ENCODE measurements at regions not wholly inside any gene's neighbourhood (a gene's known extent, or its start where the extent isn't known, plus 50 kb on each side); places are given as distances from the start of the nearest gene placed in this dataset.

DNA sequence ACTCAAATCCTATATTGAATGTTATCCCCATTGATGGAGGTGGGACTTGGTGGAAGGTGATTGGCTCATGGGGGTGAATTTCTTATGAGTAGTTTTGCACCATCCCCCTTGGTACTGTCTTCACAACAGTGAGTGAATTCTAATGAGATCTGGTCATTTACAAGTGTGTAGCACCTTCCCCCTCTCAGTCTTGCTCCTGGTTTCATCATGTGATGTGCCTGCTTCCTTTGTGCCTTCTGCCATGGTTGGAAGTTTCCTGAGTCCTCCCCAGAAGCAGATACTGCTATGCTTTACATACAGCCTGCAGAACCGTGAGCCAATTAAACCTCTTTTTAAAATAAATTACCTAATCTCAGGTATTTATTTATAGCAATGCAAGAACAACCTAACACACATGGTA is 302.4 kb upstream of the KITLG start:
- no peak overlapping the region for H3K4me3 ChIP-seq (ENCODE audit: low read depth, low read length)
- no peak for DNase-seq (ENCODE audit: low read depth, low spot score)
- TF ChIP-seq, protein P1, sequence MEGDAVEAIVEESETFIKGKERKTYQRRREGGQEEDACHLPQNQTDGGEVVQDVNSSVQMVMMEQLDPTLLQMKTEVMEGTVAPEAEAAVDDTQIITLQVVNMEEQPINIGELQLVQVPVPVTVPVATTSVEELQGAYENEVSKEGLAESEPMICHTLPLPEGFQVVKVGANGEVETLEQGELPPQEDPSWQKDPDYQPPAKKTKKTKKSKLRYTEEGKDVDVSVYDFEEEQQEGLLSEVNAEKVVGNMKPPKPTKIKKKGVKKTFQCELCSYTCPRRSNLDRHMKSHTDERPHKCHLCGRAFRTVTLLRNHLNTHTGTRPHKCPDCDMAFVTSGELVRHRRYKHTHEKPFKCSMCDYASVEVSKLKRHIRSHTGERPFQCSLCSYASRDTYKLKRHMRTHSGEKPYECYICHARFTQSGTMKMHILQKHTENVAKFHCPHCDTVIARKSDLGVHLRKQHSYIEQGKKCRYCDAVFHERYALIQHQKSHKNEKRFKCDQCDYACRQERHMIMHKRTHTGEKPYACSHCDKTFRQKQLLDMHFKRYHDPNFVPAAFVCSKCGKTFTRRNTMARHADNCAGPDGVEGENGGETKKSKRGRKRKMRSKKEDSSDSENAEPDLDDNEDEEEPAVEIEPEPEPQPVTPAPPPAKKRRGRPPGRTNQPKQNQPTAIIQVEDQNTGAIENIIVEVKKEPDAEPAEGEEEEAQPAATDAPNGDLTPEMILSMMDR (IDR thresholded peaks at IDR 0.05; ENCODE audit: insufficient read depth, low read length, missing control alignments), result no peak
- ChIA-PET POLR2A (no interaction called here), CTCF (no interaction called here)

DNA sequence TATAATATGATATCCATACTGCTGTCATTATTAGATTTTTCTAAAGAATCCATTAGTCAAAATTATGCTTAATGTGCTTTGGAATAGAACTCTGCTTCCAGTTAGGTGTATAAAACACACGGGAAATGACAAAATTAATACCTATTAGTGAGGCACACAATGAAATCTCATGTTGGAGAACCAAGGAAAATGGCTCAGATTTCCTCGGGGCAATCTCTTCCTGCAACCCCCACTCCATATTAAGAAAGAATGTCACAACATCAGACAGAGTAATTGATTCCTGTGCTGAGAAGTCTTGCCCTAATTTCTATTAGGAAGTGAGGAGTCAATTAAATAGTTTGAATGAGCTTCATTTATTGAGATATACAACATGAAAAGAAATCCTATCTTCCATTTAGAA is 299.8 kb upstream of the KITLG start:
- ChIA-PET CTCF (no interaction called here), POLR2A (no interaction called here)
- no peak overlapping the region for H3K4me3 ChIP-seq (ENCODE audit: low read depth, low read length)
- TF ChIP-seq, protein P1 (IDR thresholded peaks at IDR 0.05; ENCODE audit: insufficient read depth, low read length, missing control alignments), result no peak
- no peak for DNase-seq (ENCODE audit: low read depth, low spot score)

DNA sequence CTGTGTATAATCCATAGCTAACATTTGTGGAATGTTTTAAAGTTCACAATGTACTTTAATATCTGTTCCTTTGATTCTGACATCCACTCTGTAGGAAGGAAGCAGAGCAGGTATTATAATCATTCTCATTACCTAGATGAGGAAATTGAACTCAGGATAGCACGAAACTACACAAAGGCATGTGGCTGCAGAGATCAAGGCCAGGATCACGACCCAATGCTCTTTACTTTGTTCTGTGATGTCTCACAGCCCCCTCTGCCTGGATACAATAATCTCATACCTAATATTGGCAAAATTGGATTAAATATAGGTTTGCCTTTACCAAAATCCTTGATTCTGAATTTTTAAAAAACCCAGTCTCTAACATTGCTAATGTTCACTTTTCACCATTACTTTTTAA is 298.0 kb upstream of the KITLG start:
- TF ChIP-seq, protein P1 (IDR thresholded peaks at IDR 0.05; ENCODE audit: insufficient read depth, low read length, missing control alignments), result no peak
- DNase-seq (ENCODE audit: low read depth, low spot score), result no peak
- no peak overlapping the region for H3K4me3 ChIP-seq (ENCODE audit: low read depth, low read length)
- ChIA-PET CTCF (no interaction called here), POLR2A (no interaction called here)

DNA sequence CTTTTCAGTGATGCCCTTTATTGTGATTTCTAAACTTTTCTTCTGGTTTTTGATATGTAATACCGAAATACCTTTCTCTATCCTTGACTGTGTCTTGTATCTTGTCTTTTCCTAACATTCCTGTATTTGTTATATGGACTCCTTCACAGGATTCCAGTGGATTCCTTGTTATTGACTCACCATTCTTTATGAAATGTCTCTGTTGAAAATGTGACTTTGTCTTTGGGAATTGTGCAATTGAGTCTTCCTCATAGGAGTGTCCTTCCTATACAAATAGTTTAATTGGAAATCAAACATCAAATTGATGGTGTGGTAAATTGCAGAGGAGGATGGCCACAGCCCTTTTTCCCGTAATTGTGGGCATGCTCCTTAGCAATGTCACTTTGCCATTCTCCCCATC is 296.6 kb upstream of the KITLG start:
- CTCF ChIA-PET, result no interaction called here

DNA sequence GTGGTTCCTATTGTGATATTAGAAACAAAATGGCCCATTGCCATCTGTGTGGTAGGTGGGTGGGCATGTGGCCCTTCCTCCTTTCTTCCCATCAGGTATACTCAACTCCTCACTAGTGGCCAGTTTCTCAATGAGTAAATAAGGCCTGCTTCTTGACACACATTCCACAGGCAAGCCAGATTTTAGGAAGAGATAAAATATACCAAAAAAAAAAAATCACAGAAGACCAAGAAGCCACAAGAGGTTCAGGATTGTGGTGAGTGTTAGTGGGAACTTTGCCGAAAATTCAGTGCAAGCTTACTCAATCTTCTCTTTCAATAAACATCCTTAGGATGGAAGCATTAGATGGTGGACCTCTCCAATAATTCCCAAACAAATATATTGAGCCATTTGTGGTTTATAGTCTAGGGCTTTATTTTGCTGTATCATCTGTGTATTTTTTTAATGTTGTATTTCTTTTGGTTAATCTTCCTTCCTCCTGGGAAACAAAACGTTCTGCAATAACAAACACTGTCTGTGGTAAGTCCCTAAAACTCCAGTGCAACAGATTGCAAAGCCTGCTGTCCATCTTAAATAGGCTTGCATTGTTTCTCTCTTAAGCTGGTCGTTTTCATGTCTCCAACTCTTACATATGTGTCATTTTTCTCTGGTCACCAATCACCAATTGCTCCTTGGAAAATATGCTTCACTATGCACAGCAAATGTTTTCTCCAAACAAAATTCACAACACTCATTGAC is 289.9 kb upstream of the KITLG start:
- no peak for DNase-seq (ENCODE audit: low read depth, low spot score)
- ChIA-PET CTCF (no interaction called here), POLR2A (no interaction called here)
- TF ChIP-seq, protein P1 (IDR thresholded peaks at IDR 0.05; ENCODE audit: insufficient read depth, low read length, missing control alignments), result no peak
- no peak overlapping the region for H3K4me3 ChIP-seq (ENCODE audit: low read depth, low read length)

More for the DNA sequence above, 296.6 kb upstream of the KITLG start:
- TF ChIP-seq, protein P1 (IDR thresholded peaks at IDR 0.05; ENCODE audit: insufficient read depth, low read length, missing control alignments), result no peak
- no peak for DNase-seq (ENCODE audit: low read depth, low spot score)
- H3K4me3 ChIP-seq (ENCODE audit: low read depth, low read length), result no peak overlapping the region
- POLR2A ChIA-PET, result no interaction called here

DNA sequence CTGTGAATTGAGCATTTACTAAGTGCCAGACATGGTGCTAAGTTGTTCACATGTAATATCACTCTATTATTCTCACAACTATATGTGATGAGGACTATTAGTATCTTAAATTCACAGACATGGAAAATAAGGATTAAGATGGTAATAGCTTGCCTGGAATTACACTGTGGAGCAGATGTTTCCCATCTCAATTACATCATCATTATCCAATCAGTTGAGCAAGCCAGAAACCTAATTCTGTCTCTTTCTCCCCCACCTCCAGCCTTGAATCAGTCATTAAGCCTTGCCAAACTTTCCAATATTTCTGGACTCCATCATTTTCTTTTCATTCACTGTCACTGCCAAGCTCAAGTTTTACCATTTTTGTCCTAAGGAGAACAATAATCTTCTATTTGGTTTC is 287.8 kb upstream of the KITLG start:
- DNase-seq (ENCODE audit: low read depth, low spot score), result no peak
- CTCF ChIA-PET, result interaction anchor here (1.9 kb wide), 1 partner anchor 14 kb away, joined by 8 read pairs; no protein-coding TSS in a partner anchor
- TF ChIP-seq, protein P1 (IDR thresholded peaks at IDR 0.05; ENCODE audit: insufficient read depth, low read length, missing control alignments), result no peak
- POLR2A ChIA-PET, result no interaction called here
- H3K4me3 ChIP-seq (ENCODE audit: low read depth, low read length), result no peak overlapping the region
